ENCODE measurements at regions not wholly inside any gene's neighbourhood (a gene's known extent, or its start where the extent isn't known, plus 50 kb on each side); places are given as distances from the start of the nearest gene placed in this dataset.

- no peaks in the 10 kb centered on the region for H3K36me3 ChIP-seq (ENCODE audit: control insufficient read depth, insufficient read depth, low read length)
- no peaks in the 10 kb centered on the region for H3K4me1 ChIP-seq (ENCODE audit: control insufficient read depth, insufficient read depth, low read length)
- H3K9me3 ChIP-seq (ENCODE audit: control insufficient read depth, insufficient read depth, low read length) = no peaks in the 10 kb centered on the region
- no peak for DNase-seq (ENCODE audit: low read depth, low spot score)
- H3K4me3 ChIP-seq (ENCODE audit: low read length) = no peak overlapping the region
- no peaks in the 10 kb centered on the region for H3K27me3 ChIP-seq (ENCODE audit: control insufficient read depth, insufficient read depth, low read length)
- no peak overlapping the region for H3K27ac ChIP-seq (ENCODE audit: low read length)
- no CpG with 5 or more reads among the region's 3 CpGs for WGBS (ENCODE audit: insufficient coverage, insufficient read length)
These were observed 251.4 kb downstream of the PRL start for GRCh38 chr6:22045261-22045912.

GRCh38 chr6:22049002-22049401 is 247.8 kb downstream of the PRL start:
- DNase-seq (ENCODE audit: low read depth, low spot score) = no peak

GRCh38 chr6:22053391-22053997 is 243.3 kb downstream of the PRL start:
- H3K4me3 ChIP-seq (ENCODE audit: low read length) = no peak overlapping the region
- H3K27ac ChIP-seq (ENCODE audit: low read length) = no peak overlapping the region
- no peaks in the 10 kb centered on the region for H3K27me3 ChIP-seq (ENCODE audit: control insufficient read depth, insufficient read depth, low read length)
- H3K4me1 ChIP-seq (ENCODE audit: control insufficient read depth, insufficient read depth, low read length) = peaks cover 1% of the 10 kb centered on the region; the same call in 1 of the 2 replicates
- H3K36me3 ChIP-seq (ENCODE audit: control insufficient read depth, insufficient read depth, low read length) = 0 out of 2 replicates have a peak, but pooled peaks cover 5% of the 10 kb centered on the region
- WGBS (ENCODE audit: insufficient coverage, insufficient read length) = no CpG with 5 or more reads among the region's 3 CpGs
- H3K9me3 ChIP-seq (ENCODE audit: control insufficient read depth, insufficient read depth, low read length) = no peaks in the 10 kb centered on the region
- DNase-seq (ENCODE audit: low read depth, low spot score) = no peak

More at GRCh38 chr6:22049002-22049401, 247.8 kb downstream of the PRL start:
- no peaks in the 10 kb centered on the region for H3K9me3 ChIP-seq (ENCODE audit: control insufficient read depth, insufficient read depth, low read length)
- H3K4me3 ChIP-seq (ENCODE audit: low read length) = no peak overlapping the region
- H3K4me1 ChIP-seq (ENCODE audit: control insufficient read depth, insufficient read depth, low read length) = peaks cover 1% of the 10 kb centered on the region; the same call in 1 of the 2 replicates
- no peak overlapping the region for H3K27ac ChIP-seq (ENCODE audit: low read length)
- no peaks in the 10 kb centered on the region for H3K27me3 ChIP-seq (ENCODE audit: control insufficient read depth, insufficient read depth, low read length)
- H3K36me3 ChIP-seq (ENCODE audit: control insufficient read depth, insufficient read depth, low read length) = no peaks in the 10 kb centered on the region

- H3K9me3 ChIP-seq (ENCODE audit: control insufficient read depth, insufficient read depth, low read length) = no peaks in the 10 kb centered on the region
- H3K36me3 ChIP-seq (ENCODE audit: control insufficient read depth, insufficient read depth, low read length) = 0 out of 2 replicates have a peak, but pooled peaks cover 5% of the 10 kb centered on the region
- H3K27ac ChIP-seq (ENCODE audit: low read length) = no peak overlapping the region
- H3K27me3 ChIP-seq (ENCODE audit: control insufficient read depth, insufficient read depth, low read length) = no peaks in the 10 kb centered on the region
- H3K4me1 ChIP-seq (ENCODE audit: control insufficient read depth, insufficient read depth, low read length) = peaks cover 1% of the 10 kb centered on the region; the same call in 1 of the 2 replicates
- H3K4me3 ChIP-seq (ENCODE audit: low read length) = no peak overlapping the region
- WGBS (ENCODE audit: insufficient coverage, insufficient read length) = no CpG with 5 or more reads among the region's 9 CpGs
- DNase-seq (ENCODE audit: low read depth, low spot score) = no peak
These were observed 240.4 kb downstream of the PRL start for GRCh38 chr6:22056398-22056797.

- H3K27ac ChIP-seq (ENCODE audit: low read length) = no peak overlapping the region
- peaks cover 1% of the 10 kb centered on the region; the same call in 1 of the 2 replicates for H3K4me1 ChIP-seq (ENCODE audit: control insufficient read depth, insufficient read depth, low read length)
- H3K4me3 ChIP-seq (ENCODE audit: low read length) = no peak overlapping the region
- DNase-seq (ENCODE audit: low read depth, low spot score) = no peak
- no peaks in the 10 kb centered on the region for H3K9me3 ChIP-seq (ENCODE audit: control insufficient read depth, insufficient read depth, low read length)
- WGBS (ENCODE audit: insufficient coverage, insufficient read length) = no CpG with 5 or more reads among the region's 2 CpGs
- no peaks in the 10 kb centered on the region for H3K27me3 ChIP-seq (ENCODE audit: control insufficient read depth, insufficient read depth, low read length)
- H3K36me3 ChIP-seq (ENCODE audit: control insufficient read depth, insufficient read depth, low read length) = peaks cover 6% of the 10 kb centered on the region; the same call in 1 of the 2 replicates
These were observed 238.9 kb downstream of the PRL start for GRCh38 chr6:22057962-22058361.

GRCh38 chr6:22059126-22059525 is 237.7 kb downstream of the PRL start:
- no peak for DNase-seq (ENCODE audit: low read depth, low spot score)
- Histone ChIP-seq H3K27ac (ENCODE audit: low read length) (no peak overlapping the region), H3K36me3 (ENCODE audit: control insufficient read depth, insufficient read depth, low read length) (peaks cover 8% of the 10 kb centered on the region; the same call in 1 of the 2 replicates), H3K27me3 (ENCODE audit: control insufficient read depth, insufficient read depth, low read length) (no peaks in the 10 kb centered on the region), H3K4me3 (ENCODE audit: low read length) (no peak overlapping the region), H3K4me1 (ENCODE audit: control insufficient read depth, insufficient read depth, low read length) (no peaks in the 10 kb centered on the region), H3K9me3 (ENCODE audit: control insufficient read depth, insufficient read depth, low read length) (no peaks in the 10 kb centered on the region)
- WGBS (ENCODE audit: insufficient coverage, insufficient read length) = no CpG with 5 or more reads among the region's 3 CpGs

GRCh38 chr6:22059946-22060345 is 236.9 kb downstream of the PRL start:
- no peaks in the 10 kb centered on the region for H3K27me3 ChIP-seq (ENCODE audit: control insufficient read depth, insufficient read depth, low read length)
- no peak for DNase-seq (ENCODE audit: low read depth, low spot score)
- no peak overlapping the region for H3K4me3 ChIP-seq (ENCODE audit: low read length)
- no peak overlapping the region for H3K27ac ChIP-seq (ENCODE audit: low read length)
- no CpG with 5 or more reads among the region's 1 CpG for WGBS (ENCODE audit: insufficient coverage, insufficient read length)
- H3K4me1 ChIP-seq (ENCODE audit: control insufficient read depth, insufficient read depth, low read length) = no peaks in the 10 kb centered on the region
- peaks cover 8% of the 10 kb centered on the region; the same call in 1 of the 2 replicates for H3K36me3 ChIP-seq (ENCODE audit: control insufficient read depth, insufficient read depth, low read length)
- H3K9me3 ChIP-seq (ENCODE audit: control insufficient read depth, insufficient read depth, low read length) = no peaks in the 10 kb centered on the region

- no peak for DNase-seq (ENCODE audit: low read depth, low spot score)
- H3K27ac ChIP-seq (ENCODE audit: low read length) = no peak overlapping the region
- WGBS (ENCODE audit: insufficient coverage, insufficient read length) = no CpG with 5 or more reads among the region's 21 CpGs
- no peak overlapping the region for H3K4me3 ChIP-seq (ENCODE audit: low read length)
- no peaks in the 10 kb centered on the region for H3K4me1 ChIP-seq (ENCODE audit: control insufficient read depth, insufficient read depth, low read length)
- H3K27me3 ChIP-seq (ENCODE audit: control insufficient read depth, insufficient read depth, low read length) = no peaks in the 10 kb centered on the region
- H3K9me3 ChIP-seq (ENCODE audit: control insufficient read depth, insufficient read depth, low read length) = no peaks in the 10 kb centered on the region
- peaks cover 4% of the 10 kb centered on the region; the same call in 1 of the 2 replicates for H3K36me3 ChIP-seq (ENCODE audit: control insufficient read depth, insufficient read depth, low read length)
These were observed 233.9 kb downstream of the PRL start for GRCh38 chr6:22062807-22063408.

GRCh38 chr6:22064558-22064957 is 232.3 kb downstream of the PRL start:
- Histone ChIP-seq H3K36me3 (ENCODE audit: control insufficient read depth, insufficient read depth, low read length) (peaks cover 4% of the 10 kb centered on the region; the same call in 1 of the 2 replicates), H3K9me3 (ENCODE audit: control insufficient read depth, insufficient read depth, low read length) (no peaks in the 10 kb centered on the region), H3K27ac (ENCODE audit: low read length) (no peak overlapping the region), H3K27me3 (ENCODE audit: control insufficient read depth, insufficient read depth, low read length) (no peaks in the 10 kb centered on the region), H3K4me1 (ENCODE audit: control insufficient read depth, insufficient read depth, low read length) (no peaks in the 10 kb centered on the region), H3K4me3 (ENCODE audit: low read length) (no peak overlapping the region)
- DNase-seq (ENCODE audit: low read depth, low spot score) = no peak
- WGBS (ENCODE audit: insufficient coverage, insufficient read length) = no CpG with 5 or more reads among the region's 1 CpG

- Histone ChIP-seq H3K27ac (ENCODE audit: low read length) (no peak overlapping the region), H3K4me1 (ENCODE audit: control insufficient read depth, insufficient read depth, low read length) (no peaks in the 10 kb centered on the region), H3K9me3 (ENCODE audit: control insufficient read depth, insufficient read depth, low read length) (no peaks in the 10 kb centered on the region), H3K4me3 (ENCODE audit: low read length) (no peak overlapping the region), H3K36me3 (ENCODE audit: control insufficient read depth, insufficient read depth, low read length) (peaks cover 4% of the 10 kb centered on the region; the same call in 1 of the 2 replicates), H3K27me3 (ENCODE audit: control insufficient read depth, insufficient read depth, low read length) (no peaks in the 10 kb centered on the region)
- WGBS (ENCODE audit: insufficient coverage, insufficient read length) = no CpG with 5 or more reads among the region's 1 CpG
- DNase-seq (ENCODE audit: low read depth, low spot score) = no peak
These were observed 229.7 kb downstream of the PRL start for GRCh38 chr6:22067122-22067521.
